ENCODE measurements at regions not wholly inside any gene's neighbourhood (a gene's known extent, or its start where the extent isn't known, plus 50 kb on each side); places are given as distances from the start of the nearest gene placed in this dataset.

GRCh38 chr20:10788055-10788454 is 114.3 kb upstream of the JAG1 start:
- no peak for TF ChIP-seq CTCF (IDR thresholded peaks at IDR 0.05; ENCODE audit: low read depth, low read length)
- TF ChIP-seq EZH2phosphoT487 (IDR thresholded peaks at IDR 0.05; ENCODE audit: low read depth): no peak

All from OCI-LY3 (cell line).